HEK293 (cell line): ENCODE measurements at regions not wholly inside any gene's neighbourhood (a gene's known extent, or its start where the extent isn't known, plus 50 kb on each side); places are given as distances from the start of the nearest gene placed in this dataset.

Source experiments
- CTCF ChIA-PET: fragments of 350-600 bp; formaldehyde crosslinking; extraction: SDS; loops from one replicate; lab custom pipeline; 2021; ENCODE audit warnings: antibody characterized with exemption; lab: Yijun Ruan, JAX
- POLR2A ChIA-PET: fragments of 300-600 bp; formaldehyde crosslinking; extraction: SDS; loops from one replicate; lab custom pipeline; 2020; ENCODE audit warnings: antibody characterized with exemption, inconsistent platforms; lab: Yijun Ruan, JAX
- H3K27ac ChIP-seq: fragments of 200-500 bp; sonication (Bioruptor generic); 2 replicates; pipeline ENCODE4 v1.5.1; 2014; ENCODE audit warnings: low read depth, low read length, control low read depth, inconsistent platforms; ENCODE audit errors: extremely low read depth
- H3K36me3 ChIP-seq, 2 experiments: fragments of 200-500 bp in 1 of 2; sonication (Bioruptor generic) in 1 of 2; 1 replicate in 1 of 2; 2 replicates in 1 of 2; pipeline ENCODE4 v1.5.1; 2014 to 2017; ENCODE audit warnings: inconsistent platforms in 2 of 2, low read length in 2 of 2; ENCODE audit not compliant: control insufficient read depth in 2 of 2, insufficient read depth in 1 of 2
- H3K4me1 ChIP-seq: fragments of 200-500 bp; sonication (Bioruptor generic); 2 replicates; pipeline ENCODE4 v1.5.1; 2014; ENCODE audit warnings: mild to moderate bottlenecking, low read length, inconsistent platforms; ENCODE audit not compliant: control insufficient read depth, insufficient read depth
- H3K4me3 ChIP-seq: 2 replicates; pipeline ENCODE4 v1.5.1; 2011; ENCODE audit warnings: low read depth, mild to moderate bottlenecking, control low read depth, low read length, moderate library complexity
- H3K9me3 ChIP-seq: fragments of 200-500 bp; sonication (Bioruptor generic); 2 replicates; pipeline ENCODE4 v1.5.1; 2014; ENCODE audit warnings: low read depth, low read length, inconsistent platforms; ENCODE audit not compliant: control insufficient read depth, insufficient read depth
- HOXD13 ChIP-seq: sonication (generic); formaldehyde crosslinking; IDR thresholded peaks from 2 replicates; pipeline ENCODE4 v1.8.0; 2022; ENCODE audit warnings: missing genetic modification reagents, borderline replicate concordance
- KLF17 ChIP-seq: fragments of 450-650 bp; formaldehyde crosslinking; IDR thresholded peaks from 2 replicates; pipeline ENCODE4 v1.5.1; 2016; ENCODE audit warnings: missing biosample characterization, missing genetic modification characterization
- SETDB1 ChIP-seq: IDR thresholded peaks from one replicate; pipeline ENCODE4 v1.6.1; 2017; ENCODE audit warnings: mild to moderate bottlenecking, low read length, moderate library complexity, mixed read lengths; ENCODE audit not compliant: insufficient read length
- WT1 ChIP-seq: fragments of 450-650 bp; formaldehyde crosslinking; IDR thresholded peaks from 2 replicates; pipeline ENCODE4 v1.5.1; 2016; ENCODE audit warnings: missing biosample characterization, missing genetic modification characterization
- YY2 ChIP-seq: fragments of 450-650 bp; formaldehyde crosslinking; IDR thresholded peaks from 2 replicates; pipeline ENCODE4 v1.5.1; 2016; ENCODE audit warnings: missing biosample characterization, missing genetic modification characterization
- ZFP69B ChIP-seq: fragments of 450-650 bp; formaldehyde crosslinking; IDR thresholded peaks from 2 replicates; pipeline ENCODE4 v1.5.1; 2016; ENCODE audit warnings: missing biosample characterization, missing genetic modification characterization
- ZIC2 ChIP-seq: fragments of 450-650 bp; formaldehyde crosslinking; IDR thresholded peaks from 2 replicates; pipeline ENCODE4 v1.5.1; 2016; ENCODE audit warnings: missing biosample characterization, missing genetic modification characterization
- ZNF10 ChIP-seq: fragments of 450-650 bp; formaldehyde crosslinking; IDR thresholded peaks from 2 replicates; pipeline ENCODE4 v1.5.1; 2017; ENCODE audit warnings: missing biosample characterization, missing genetic modification characterization
- ZNF146 ChIP-seq: fragments of 450-650 bp; formaldehyde crosslinking; IDR thresholded peaks from 2 replicates; pipeline ENCODE4 v1.5.1; 2016; ENCODE audit warnings: missing biosample characterization, missing genetic modification characterization
- ZNF16 ChIP-seq: fragments of 450-650 bp; formaldehyde crosslinking; IDR thresholded peaks from 2 replicates; pipeline ENCODE4 v1.5.1; 2016; ENCODE audit warnings: low read depth, missing biosample characterization, missing genetic modification characterization
- ZNF239 ChIP-seq: fragments of 450-650 bp; formaldehyde crosslinking; IDR thresholded peaks from 2 replicates; pipeline ENCODE4 v1.5.1; 2016; ENCODE audit warnings: missing biosample characterization, missing genetic modification characterization
- ZNF341 ChIP-seq: fragments of 450-650 bp; formaldehyde crosslinking; IDR thresholded peaks from 2 replicates; pipeline ENCODE4; 2016; ENCODE audit warnings: low read depth, missing biosample characterization, missing genetic modification characterization
- ZNF530 ChIP-seq: fragments of 450-650 bp; formaldehyde crosslinking; IDR thresholded peaks from 2 replicates; pipeline ENCODE4 v1.5.1; 2016; ENCODE audit warnings: low read depth, missing biosample characterization, missing genetic modification characterization
- ZNF558 ChIP-seq: fragments of 450-650 bp; formaldehyde crosslinking; IDR thresholded peaks from 2 replicates; pipeline ENCODE4 v1.5.1; 2016; ENCODE audit warnings: missing biosample characterization, missing genetic modification characterization
- ZNF580 ChIP-seq: fragments of 450-650 bp; formaldehyde crosslinking; IDR thresholded peaks from 2 replicates; pipeline ENCODE4 v1.5.1; 2016; ENCODE audit warnings: missing biosample characterization, missing genetic modification characterization
- ZNF596 ChIP-seq: fragments of 450-650 bp; IDR thresholded peaks from 2 replicates; pipeline ENCODE4 v1.5.0; 2018; ENCODE audit warnings: missing biosample characterization, mild to moderate bottlenecking, missing genetic modification characterization, moderate library complexity
- ZNF626 ChIP-seq: fragments of 450-650 bp; sonication (Bioruptor Pico); formaldehyde crosslinking; IDR thresholded peaks from 2 replicates; pipeline ENCODE4 v1.5.1; 2018; ENCODE audit warnings: missing biosample characterization, missing genetic modification characterization, inconsistent platforms
- ZNF792 ChIP-seq: fragments of 450-650 bp; formaldehyde crosslinking; IDR thresholded peaks from 2 replicates; pipeline ENCODE4 v1.5.1; 2016; ENCODE audit warnings: missing biosample characterization, missing genetic modification characterization
- ZSCAN18 ChIP-seq: fragments of 450-650 bp; formaldehyde crosslinking; IDR thresholded peaks from 2 replicates; pipeline ENCODE4 v1.5.1; 2016; ENCODE audit warnings: missing biosample characterization, missing genetic modification characterization

- no peak overlapping the region for H3K4me3 ChIP-seq
- TF ChIP-seq ZFP69B (tag by site-specific recombination) (0 out of 2 replicates have a peak, but pooled peaks have one; percentile 15), ZNF596 (tag by site-specific recombination) (no peak), KLF17 (tag by site-specific recombination) (no peak)
These were observed 127.4 kb upstream of the OPCML start for GRCh38 chr11:133659538-133660201.

GRCh38 chr11:133657054-133657453, 124.8 kb upstream of the OPCML start:
- H3K27ac ChIP-seq, result no peak overlapping the region
- CTCF ChIA-PET, result no interaction called here
- H3K4me1 ChIP-seq, result no peaks in the 10 kb centered on the region
- TF ChIP-seq SETDB1 (no peak), ZNF10 (tag by site-specific recombination) (no peak), ZNF239 (no peak), ZNF146 (tag by site-specific recombination) (no peak)
- TF ChIP-seq, all 188 proteins: peak for 0
- Histone ChIP-seq H3K4me3 (no peak overlapping the region), H3K9me3 (no peaks in the 10 kb centered on the region), H3K36me3 (no peaks in the 10 kb centered on the region)
- POLR2A ChIA-PET, result no interaction called here

More at GRCh38 chr11:133659538-133660201, 127.4 kb upstream of the OPCML start:
- Histone ChIP-seq H3K36me3 (no peaks in the 10 kb centered on the region), H3K9me3 (no peaks in the 10 kb centered on the region), H3K4me1 (no peaks in the 10 kb centered on the region), H3K27ac (no peak overlapping the region)
- POLR2A ChIA-PET, result no interaction called here
- CTCF ChIA-PET, result interaction anchor here (0.7 kb wide), 1 partner anchor 143 kb away, joined by 3 read pairs; no protein-coding TSS in a partner anchor

GRCh38 chr11:133656082-133656635, 123.9 kb upstream of the OPCML start:
- CTCF ChIA-PET, result no interaction called here
- H3K27ac ChIP-seq, result no peak overlapping the region
- no peaks in the 10 kb centered on the region for H3K36me3 ChIP-seq
- no peak overlapping the region for H3K4me3 ChIP-seq
- no peak for TF ChIP-seq WT1 (tag by site-specific recombination)
- TF ChIP-seq ZNF626, result no peak
- TF ChIP-seq ZNF580 (tag by site-specific recombination), result no peak
- TF ChIP-seq YY2 (tag by site-specific recombination), result no peak
- no peak for TF ChIP-seq ZIC2 (tag by site-specific recombination)
- no peak for TF ChIP-seq HOXD13 (CRISPR knock-in tag)
- no peak for TF ChIP-seq ZNF530 (tag by site-specific recombination)
- no peak for TF ChIP-seq ZFP69B (tag by site-specific recombination)
- no peak for TF ChIP-seq ZNF16 (tag by site-specific recombination)
- TF ChIP-seq ZNF558 (tag by site-specific recombination), result no peak
- no peak for TF ChIP-seq ZNF792
- TF ChIP-seq ZNF341 (tag by site-specific recombination), result no peak
- TF ChIP-seq ZSCAN18 (tag by site-specific recombination), result no peak
- TF ChIP-seq, all 188 proteins: peak for 0
- POLR2A ChIA-PET, result no interaction called here
- H3K4me1 ChIP-seq, result no peaks in the 10 kb centered on the region
- H3K9me3 ChIP-seq, result no peaks in the 10 kb centered on the region
